BE2C (cell line): ENCODE measurements at regions not wholly inside any gene's neighbourhood (a gene's known extent, or its start where the extent isn't known, plus 50 kb on each side); places are given as distances from the start of the nearest gene placed in this dataset.

ENCODE experiments used
- DNase-seq: peaks from one replicate; pipeline ENCODE4 v3.0.0-alpha.2; 2020
- H3K27me3 ChIP-seq: fragments of 250-450 bp; sonication (Bioruptor Pico); 2 replicates; pipeline ENCODE4 v1.5.1; 2020; ENCODE audit warnings: mild to moderate bottlenecking
- H3K36me3 ChIP-seq: fragments of 250-450 bp; sonication (Bioruptor Pico); 2 replicates; pipeline ENCODE4 v1.5.1; 2020; ENCODE audit warnings: mild to moderate bottlenecking
- H3K4me1 ChIP-seq: fragments of 250-450 bp; sonication (Bioruptor Pico); 2 replicates; pipeline ENCODE4 v1.5.1; 2020
- H3K4me3 ChIP-seq: 2 replicates; pipeline ENCODE4 v1.5.1; 2011; ENCODE audit warnings: low read depth, low read length
- H3K9me3 ChIP-seq: fragments of 250-450 bp; sonication (Bioruptor Pico); 2 replicates; pipeline ENCODE4 v1.5.1; 2020
- CTCF ChIP-seq: IDR thresholded peaks from 2 replicates; pipeline ENCODE4 v1.5.1; 2012; ENCODE audit warnings: mild to moderate bottlenecking, low read depth, low read length

- DNase-seq, result no peak
- H3K4me3 ChIP-seq, result no peak overlapping the region
- H3K36me3 ChIP-seq, result no peaks in the 10 kb centered on the region
- no peaks in the 10 kb centered on the region for H3K9me3 ChIP-seq
- no peaks in the 10 kb centered on the region for H3K27me3 ChIP-seq
- no peak for TF ChIP-seq CTCF
- H3K4me1 ChIP-seq, result no peaks in the 10 kb centered on the region
Observed at GRCh38 chr14:81955123-81955522, 421.5 kb upstream of the SEL1L start.

- no peak for TF ChIP-seq CTCF
- Histone ChIP-seq H3K4me3 (no peak overlapping the region), H3K36me3 (no peaks in the 10 kb centered on the region), H3K27me3 (no peaks in the 10 kb centered on the region), H3K4me1 (no peaks in the 10 kb centered on the region), H3K9me3 (no peaks in the 10 kb centered on the region)
- DNase-seq, result no peak
Observed at GRCh38 chr14:81960781-81961180, 427.1 kb upstream of the SEL1L start.

- Histone ChIP-seq H3K9me3 (no peaks in the 10 kb centered on the region), H3K36me3 (no peaks in the 10 kb centered on the region), H3K27me3 (no peaks in the 10 kb centered on the region), H3K4me3 (no peak overlapping the region), H3K4me1 (no peaks in the 10 kb centered on the region)
- no peak for TF ChIP-seq CTCF
- no peak for DNase-seq
Observed at GRCh38 chr14:81963846-81964245, 430.2 kb upstream of the SEL1L start.

GRCh38 chr14:81970307-81970706 lies 436.7 kb upstream of the SEL1L start:
- no peak for DNase-seq
- Histone ChIP-seq H3K36me3 (no peaks in the 10 kb centered on the region), H3K4me1 (no peaks in the 10 kb centered on the region), H3K27me3 (no peaks in the 10 kb centered on the region), H3K9me3 (no peaks in the 10 kb centered on the region), H3K4me3 (no peak overlapping the region)
- no peak for TF ChIP-seq CTCF

- Histone ChIP-seq H3K36me3 (no peaks in the 10 kb centered on the region), H3K27me3 (no peaks in the 10 kb centered on the region), H3K4me3 (no peak overlapping the region), H3K4me1 (no peaks in the 10 kb centered on the region), H3K9me3 (no peaks in the 10 kb centered on the region)
- TF ChIP-seq CTCF, result no peak
- DNase-seq, result no peak
Observed at GRCh38 chr14:81971911-81972310, 438.3 kb upstream of the SEL1L start.

GRCh38 chr14:81972601-81973000 lies 438.9 kb upstream of the SEL1L start:
- Histone ChIP-seq H3K9me3 (no peaks in the 10 kb centered on the region), H3K36me3 (no peaks in the 10 kb centered on the region), H3K4me3 (no peak overlapping the region), H3K4me1 (no peaks in the 10 kb centered on the region), H3K27me3 (no peaks in the 10 kb centered on the region)
- no peak for TF ChIP-seq CTCF
- DNase-seq, result no peak
